ENCODE measurements at regions not wholly inside any gene's neighbourhood (a gene's known extent, or its start where the extent isn't known, plus 50 kb on each side); places are given as distances from the start of the nearest gene placed in this dataset.

DNA sequence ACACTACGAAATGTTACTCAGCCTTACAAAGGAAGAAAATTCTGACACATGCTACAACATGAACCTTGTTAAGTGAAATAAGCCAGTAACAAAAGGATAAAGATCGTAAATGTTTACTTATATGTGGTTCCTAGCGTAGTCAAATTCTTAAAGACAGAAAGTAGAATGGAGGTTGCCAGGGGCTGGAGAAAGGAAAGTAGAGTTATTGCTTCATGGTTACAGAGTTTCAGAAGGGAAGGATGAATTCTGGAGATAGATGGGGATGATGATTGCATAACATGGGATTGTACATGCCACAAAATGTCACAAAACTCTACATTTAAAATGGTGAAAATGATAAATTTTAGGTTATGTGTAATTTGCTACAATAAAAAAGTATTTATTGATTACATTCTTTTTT, 103.8 kb downstream of the CHD9NB start:
- TF ChIP-seq TAF1 (IDR thresholded peaks at IDR 0.05; ENCODE audit: borderline replicate concordance, low read depth, low read length): no peak
- TF ChIP-seq, protein P1, sequence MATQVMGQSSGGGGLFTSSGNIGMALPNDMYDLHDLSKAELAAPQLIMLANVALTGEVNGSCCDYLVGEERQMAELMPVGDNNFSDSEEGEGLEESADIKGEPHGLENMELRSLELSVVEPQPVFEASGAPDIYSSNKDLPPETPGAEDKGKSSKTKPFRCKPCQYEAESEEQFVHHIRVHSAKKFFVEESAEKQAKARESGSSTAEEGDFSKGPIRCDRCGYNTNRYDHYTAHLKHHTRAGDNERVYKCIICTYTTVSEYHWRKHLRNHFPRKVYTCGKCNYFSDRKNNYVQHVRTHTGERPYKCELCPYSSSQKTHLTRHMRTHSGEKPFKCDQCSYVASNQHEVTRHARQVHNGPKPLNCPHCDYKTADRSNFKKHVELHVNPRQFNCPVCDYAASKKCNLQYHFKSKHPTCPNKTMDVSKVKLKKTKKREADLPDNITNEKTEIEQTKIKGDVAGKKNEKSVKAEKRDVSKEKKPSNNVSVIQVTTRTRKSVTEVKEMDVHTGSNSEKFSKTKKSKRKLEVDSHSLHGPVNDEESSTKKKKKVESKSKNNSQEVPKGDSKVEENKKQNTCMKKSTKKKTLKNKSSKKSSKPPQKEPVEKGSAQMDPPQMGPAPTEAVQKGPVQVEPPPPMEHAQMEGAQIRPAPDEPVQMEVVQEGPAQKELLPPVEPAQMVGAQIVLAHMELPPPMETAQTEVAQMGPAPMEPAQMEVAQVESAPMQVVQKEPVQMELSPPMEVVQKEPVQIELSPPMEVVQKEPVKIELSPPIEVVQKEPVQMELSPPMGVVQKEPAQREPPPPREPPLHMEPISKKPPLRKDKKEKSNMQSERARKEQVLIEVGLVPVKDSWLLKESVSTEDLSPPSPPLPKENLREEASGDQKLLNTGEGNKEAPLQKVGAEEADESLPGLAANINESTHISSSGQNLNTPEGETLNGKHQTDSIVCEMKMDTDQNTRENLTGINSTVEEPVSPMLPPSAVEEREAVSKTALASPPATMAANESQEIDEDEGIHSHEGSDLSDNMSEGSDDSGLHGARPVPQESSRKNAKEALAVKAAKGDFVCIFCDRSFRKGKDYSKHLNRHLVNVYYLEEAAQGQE (IDR thresholded peaks at IDR 0.05; ENCODE audit: low read depth, low read length): no peak
- TF ChIP-seq NBN (IDR thresholded peaks at IDR 0.05): no peak
- TF ChIP-seq, protein P2, sequence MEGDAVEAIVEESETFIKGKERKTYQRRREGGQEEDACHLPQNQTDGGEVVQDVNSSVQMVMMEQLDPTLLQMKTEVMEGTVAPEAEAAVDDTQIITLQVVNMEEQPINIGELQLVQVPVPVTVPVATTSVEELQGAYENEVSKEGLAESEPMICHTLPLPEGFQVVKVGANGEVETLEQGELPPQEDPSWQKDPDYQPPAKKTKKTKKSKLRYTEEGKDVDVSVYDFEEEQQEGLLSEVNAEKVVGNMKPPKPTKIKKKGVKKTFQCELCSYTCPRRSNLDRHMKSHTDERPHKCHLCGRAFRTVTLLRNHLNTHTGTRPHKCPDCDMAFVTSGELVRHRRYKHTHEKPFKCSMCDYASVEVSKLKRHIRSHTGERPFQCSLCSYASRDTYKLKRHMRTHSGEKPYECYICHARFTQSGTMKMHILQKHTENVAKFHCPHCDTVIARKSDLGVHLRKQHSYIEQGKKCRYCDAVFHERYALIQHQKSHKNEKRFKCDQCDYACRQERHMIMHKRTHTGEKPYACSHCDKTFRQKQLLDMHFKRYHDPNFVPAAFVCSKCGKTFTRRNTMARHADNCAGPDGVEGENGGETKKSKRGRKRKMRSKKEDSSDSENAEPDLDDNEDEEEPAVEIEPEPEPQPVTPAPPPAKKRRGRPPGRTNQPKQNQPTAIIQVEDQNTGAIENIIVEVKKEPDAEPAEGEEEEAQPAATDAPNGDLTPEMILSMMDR (IDR thresholded peaks at IDR 0.05 in 2 of 3, conservative IDR thresholded peaks at IDR 0.05 in 1 of 3; ENCODE audit: control insufficient read depth in 2 of 3, extremely low read depth in 1 of 3, insufficient read depth in 1 of 3, low read depth in 3 of 3, low read length in 3 of 3): no peak
- no peak for TF ChIP-seq POLR2AphosphoS5 (IDR thresholded peaks at IDR 0.05; ENCODE audit: low read length)
- no peak for TF ChIP-seq RFX5 (IDR thresholded peaks at IDR 0.05; ENCODE audit: low read depth, low read length)
- TF ChIP-seq POLR2A (IDR thresholded peaks at IDR 0.05; ENCODE audit: low read depth, low read length): no peak
- no peak for TF ChIP-seq RUNX3 (IDR thresholded peaks at IDR 0.05; ENCODE audit: low read length)
- TF ChIP-seq, protein P3, sequence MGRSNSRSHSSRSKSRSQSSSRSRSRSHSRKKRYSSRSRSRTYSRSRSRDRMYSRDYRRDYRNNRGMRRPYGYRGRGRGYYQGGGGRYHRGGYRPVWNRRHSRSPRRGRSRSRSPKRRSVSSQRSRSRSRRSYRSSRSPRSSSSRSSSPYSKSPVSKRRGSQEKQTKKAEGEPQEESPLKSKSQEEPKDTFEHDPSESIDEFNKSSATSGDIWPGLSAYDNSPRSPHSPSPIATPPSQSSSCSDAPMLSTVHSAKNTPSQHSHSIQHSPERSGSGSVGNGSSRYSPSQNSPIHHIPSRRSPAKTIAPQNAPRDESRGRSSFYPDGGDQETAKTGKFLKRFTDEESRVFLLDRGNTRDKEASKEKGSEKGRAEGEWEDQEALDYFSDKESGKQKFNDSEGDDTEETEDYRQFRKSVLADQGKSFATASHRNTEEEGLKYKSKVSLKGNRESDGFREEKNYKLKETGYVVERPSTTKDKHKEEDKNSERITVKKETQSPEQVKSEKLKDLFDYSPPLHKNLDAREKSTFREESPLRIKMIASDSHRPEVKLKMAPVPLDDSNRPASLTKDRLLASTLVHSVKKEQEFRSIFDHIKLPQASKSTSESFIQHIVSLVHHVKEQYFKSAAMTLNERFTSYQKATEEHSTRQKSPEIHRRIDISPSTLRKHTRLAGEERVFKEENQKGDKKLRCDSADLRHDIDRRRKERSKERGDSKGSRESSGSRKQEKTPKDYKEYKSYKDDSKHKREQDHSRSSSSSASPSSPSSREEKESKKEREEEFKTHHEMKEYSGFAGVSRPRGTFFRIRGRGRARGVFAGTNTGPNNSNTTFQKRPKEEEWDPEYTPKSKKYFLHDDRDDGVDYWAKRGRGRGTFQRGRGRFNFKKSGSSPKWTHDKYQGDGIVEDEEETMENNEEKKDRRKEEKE (IDR thresholded peaks at IDR 0.05): no peak

Data from GM12878 (cell line).